ENCODE measurements at regions not wholly inside any gene's neighbourhood (a gene's known extent, or its start where the extent isn't known, plus 50 kb on each side); places are given as distances from the start of the nearest gene placed in this dataset.

DNA sequence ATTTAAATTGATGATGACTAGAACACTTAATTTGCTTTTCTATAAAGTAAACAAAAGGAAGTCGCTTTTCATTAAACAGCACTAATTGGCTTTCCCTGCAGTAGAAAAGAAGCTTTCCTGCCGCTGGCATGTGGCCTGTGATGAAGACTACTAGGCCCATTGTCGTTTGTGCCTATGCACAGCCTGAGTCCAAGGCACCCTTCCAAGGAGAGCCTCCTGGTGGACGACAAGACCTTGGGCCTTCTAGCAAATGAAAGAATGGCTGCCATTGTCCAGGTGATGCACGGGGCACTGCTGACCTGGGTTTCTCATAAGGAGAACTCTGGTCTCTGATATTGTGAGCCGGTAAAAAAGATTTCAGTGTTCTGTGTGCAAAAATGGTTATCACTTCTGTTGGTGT is 233.0 kb downstream of the COL4A1 start:
- TF ChIP-seq NFIC (IDR thresholded peaks at IDR 0.05; ENCODE audit: borderline replicate concordance) (no peak), CHD2 (IDR thresholded peaks at IDR 0.05; ENCODE audit: low read length, partially characterized antibody) (no peak), SMC3 (IDR thresholded peaks at IDR 0.05; ENCODE audit: low read depth, low read length) (no peak), MXI1 (IDR thresholded peaks at IDR 0.05; ENCODE audit: low read depth, low read length) (no peak)
- TF ChIP-seq, protein P1, sequence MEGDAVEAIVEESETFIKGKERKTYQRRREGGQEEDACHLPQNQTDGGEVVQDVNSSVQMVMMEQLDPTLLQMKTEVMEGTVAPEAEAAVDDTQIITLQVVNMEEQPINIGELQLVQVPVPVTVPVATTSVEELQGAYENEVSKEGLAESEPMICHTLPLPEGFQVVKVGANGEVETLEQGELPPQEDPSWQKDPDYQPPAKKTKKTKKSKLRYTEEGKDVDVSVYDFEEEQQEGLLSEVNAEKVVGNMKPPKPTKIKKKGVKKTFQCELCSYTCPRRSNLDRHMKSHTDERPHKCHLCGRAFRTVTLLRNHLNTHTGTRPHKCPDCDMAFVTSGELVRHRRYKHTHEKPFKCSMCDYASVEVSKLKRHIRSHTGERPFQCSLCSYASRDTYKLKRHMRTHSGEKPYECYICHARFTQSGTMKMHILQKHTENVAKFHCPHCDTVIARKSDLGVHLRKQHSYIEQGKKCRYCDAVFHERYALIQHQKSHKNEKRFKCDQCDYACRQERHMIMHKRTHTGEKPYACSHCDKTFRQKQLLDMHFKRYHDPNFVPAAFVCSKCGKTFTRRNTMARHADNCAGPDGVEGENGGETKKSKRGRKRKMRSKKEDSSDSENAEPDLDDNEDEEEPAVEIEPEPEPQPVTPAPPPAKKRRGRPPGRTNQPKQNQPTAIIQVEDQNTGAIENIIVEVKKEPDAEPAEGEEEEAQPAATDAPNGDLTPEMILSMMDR (IDR thresholded peaks at IDR 0.05): no peak
- TF ChIP-seq, protein P2, sequence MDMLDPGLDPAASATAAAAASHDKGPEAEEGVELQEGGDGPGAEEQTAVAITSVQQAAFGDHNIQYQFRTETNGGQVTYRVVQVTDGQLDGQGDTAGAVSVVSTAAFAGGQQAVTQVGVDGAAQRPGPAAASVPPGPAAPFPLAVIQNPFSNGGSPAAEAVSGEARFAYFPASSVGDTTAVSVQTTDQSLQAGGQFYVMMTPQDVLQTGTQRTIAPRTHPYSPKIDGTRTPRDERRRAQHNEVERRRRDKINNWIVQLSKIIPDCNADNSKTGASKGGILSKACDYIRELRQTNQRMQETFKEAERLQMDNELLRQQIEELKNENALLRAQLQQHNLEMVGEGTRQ (IDR thresholded peaks at IDR 0.05; ENCODE audit: borderline replicate concordance, low read depth, low read length): no peak
- Histone ChIP-seq H4K20me1 (ENCODE audit: insufficient read depth) (no peaks in the 10 kb centered on the region), H3K4me1 (ENCODE audit: control insufficient read depth in 1 of 2, insufficient read depth in 2 of 2, low read depth in 1 of 2, low read length in 1 of 2) (no peaks in the 10 kb centered on the region), H3K4me2 (no peak overlapping the region), H3K9ac (no peak overlapping the region), H3K79me2 (ENCODE audit: insufficient read depth) (no peaks in the 10 kb centered on the region), H2AFZ (ENCODE audit: low read depth) (no peak overlapping the region), H3F3A (replicated peaks; ENCODE audit: insufficient read depth) (no peaks in the 10 kb centered on the region), H3K27ac (ENCODE audit: low read depth in 2 of 2, low read length in 1 of 2) (no peak overlapping the region), H3K36me3 (replicated peaks in 1 of 2; ENCODE audit: control insufficient read depth in 1 of 2, insufficient read depth in 2 of 2, low read length in 1 of 2) (no peaks in the 10 kb centered on the region), H3K9me2 (no peaks in the 10 kb centered on the region), H3K9me3 (no peaks in the 10 kb centered on the region), H3K27me3 (ENCODE audit: insufficient read depth) (no peaks in the 10 kb centered on the region), H3K4me3 (ENCODE audit: low read depth in 2 of 2, low read length in 1 of 2) (no peak overlapping the region)
- DNase-seq: no peak
- ChIA-PET CTCF (interaction anchor here (0.9 kb wide), 1 partner anchor 204 kb away, joined by 3 read pairs; no protein-coding TSS in a partner anchor), POLR2A (interaction anchor here (0.6 kb wide), 1 partner anchor 1123 kb away, joined by 3 read pairs; no protein-coding TSS in a partner anchor)
- WGBS (ENCODE audit: low lambda C conversion rate): 76% methylated on average over 6 of the region's 6 CpGs

DNA sequence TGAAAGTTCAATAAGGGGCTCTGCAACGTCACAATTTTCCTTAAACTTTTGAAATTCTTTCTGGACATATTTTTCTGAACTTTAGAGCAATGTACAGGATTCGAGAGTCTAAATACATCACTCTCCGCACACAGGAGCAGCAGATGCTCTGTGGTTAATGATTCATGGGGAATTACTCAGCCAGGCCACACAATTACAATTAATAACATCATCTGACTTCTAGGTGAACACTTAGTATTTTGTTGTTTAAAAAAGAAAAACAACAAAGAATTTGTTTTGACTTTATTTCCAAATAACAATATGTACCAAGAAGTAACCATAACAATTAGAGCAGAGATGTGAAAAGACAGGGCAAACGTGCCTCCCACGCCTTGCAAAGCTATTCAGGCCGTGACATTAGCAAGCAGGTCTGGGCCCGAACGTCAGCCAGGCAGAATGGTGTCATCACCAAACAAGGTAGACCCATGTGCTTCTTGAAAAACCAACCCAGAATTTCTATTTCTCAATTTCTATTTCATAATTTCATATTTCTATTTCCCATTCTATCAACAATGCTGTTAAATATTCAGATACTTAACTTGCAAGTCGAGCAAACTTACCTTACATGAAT is 236.3 kb downstream of the COL4A1 start:
- Histone ChIP-seq H4K20me1 (ENCODE audit: insufficient read depth) (no peaks in the 10 kb centered on the region), H3F3A (replicated peaks; ENCODE audit: insufficient read depth) (no peaks in the 10 kb centered on the region), H3K4me3 (ENCODE audit: low read depth in 2 of 2, low read length in 1 of 2) (no peak overlapping the region), H3K79me2 (ENCODE audit: insufficient read depth) (no peaks in the 10 kb centered on the region), H3K27me3 (ENCODE audit: insufficient read depth) (no peaks in the 10 kb centered on the region), H3K9me3 (no peaks in the 10 kb centered on the region), H3K4me2 (no peak overlapping the region), H3K9me2 (no peaks in the 10 kb centered on the region), H3K9ac (no peak overlapping the region), H3K4me1 (ENCODE audit: control insufficient read depth in 1 of 2, insufficient read depth in 2 of 2, low read depth in 1 of 2, low read length in 1 of 2) (no peaks in the 10 kb centered on the region), H2AFZ (ENCODE audit: low read depth) (no peak overlapping the region), H3K36me3 (replicated peaks in 1 of 2; ENCODE audit: control insufficient read depth in 1 of 2, insufficient read depth in 2 of 2, low read length in 1 of 2) (no peaks in the 10 kb centered on the region), H3K27ac (ENCODE audit: low read depth in 2 of 2, low read length in 1 of 2) (no peak overlapping the region)
- POLR2A ChIA-PET: no interaction called here
- no peak for DNase-seq
- 66% methylated on average over 9 of the region's 9 CpGs for WGBS (ENCODE audit: low lambda C conversion rate)
- CTCF ChIA-PET: no interaction called here
- TF ChIP-seq, protein P3, sequence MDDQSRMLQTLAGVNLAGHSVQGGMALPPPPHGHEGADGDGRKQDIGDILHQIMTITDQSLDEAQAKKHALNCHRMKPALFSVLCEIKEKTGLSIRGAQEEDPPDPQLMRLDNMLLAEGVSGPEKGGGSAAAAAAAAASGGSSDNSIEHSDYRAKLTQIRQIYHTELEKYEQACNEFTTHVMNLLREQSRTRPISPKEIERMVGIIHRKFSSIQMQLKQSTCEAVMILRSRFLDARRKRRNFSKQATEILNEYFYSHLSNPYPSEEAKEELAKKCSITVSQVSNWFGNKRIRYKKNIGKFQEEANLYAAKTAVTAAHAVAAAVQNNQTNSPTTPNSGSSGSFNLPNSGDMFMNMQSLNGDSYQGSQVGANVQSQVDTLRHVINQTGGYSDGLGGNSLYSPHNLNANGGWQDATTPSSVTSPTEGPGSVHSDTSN (IDR thresholded peaks at IDR 0.05): peak; percentile 45
- TF ChIP-seq, protein P4, sequence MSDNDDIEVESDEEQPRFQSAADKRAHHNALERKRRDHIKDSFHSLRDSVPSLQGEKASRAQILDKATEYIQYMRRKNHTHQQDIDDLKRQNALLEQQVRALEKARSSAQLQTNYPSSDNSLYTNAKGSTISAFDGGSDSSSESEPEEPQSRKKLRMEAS (IDR thresholded peaks at IDR 0.05; ENCODE audit: low read depth): no peak
- TF ChIP-seq, protein P1 (IDR thresholded peaks at IDR 0.05): no peak
- TF ChIP-seq ELF1 (IDR thresholded peaks at IDR 0.05) (no peak), POLR2AphosphoS5 (IDR thresholded peaks at IDR 0.05; ENCODE audit: low read depth, low read length) (no peak), FOXJ3 (CRISPR knock-in tag; IDR thresholded peaks at IDR 0.05) (no peak), FOSL2 (IDR thresholded peaks at IDR 0.05; ENCODE audit: borderline replicate concordance, low read depth) (peak; percentile 76; the same call in 1 of the 2 replicates), TAF1 (IDR thresholded peaks at IDR 0.05; ENCODE audit: borderline replicate concordance, low read depth, low read length) (no peak), JUND (IDR thresholded peaks at IDR 0.05) (peak; percentile 48; the same call in 1 of the 2 replicates), NFIC (IDR thresholded peaks at IDR 0.05; ENCODE audit: borderline replicate concordance) (no peak)
- TF ChIP-seq, protein P2 (IDR thresholded peaks at IDR 0.05; ENCODE audit: borderline replicate concordance, low read depth, low read length): no peak
- TF ChIP-seq, protein P5, sequence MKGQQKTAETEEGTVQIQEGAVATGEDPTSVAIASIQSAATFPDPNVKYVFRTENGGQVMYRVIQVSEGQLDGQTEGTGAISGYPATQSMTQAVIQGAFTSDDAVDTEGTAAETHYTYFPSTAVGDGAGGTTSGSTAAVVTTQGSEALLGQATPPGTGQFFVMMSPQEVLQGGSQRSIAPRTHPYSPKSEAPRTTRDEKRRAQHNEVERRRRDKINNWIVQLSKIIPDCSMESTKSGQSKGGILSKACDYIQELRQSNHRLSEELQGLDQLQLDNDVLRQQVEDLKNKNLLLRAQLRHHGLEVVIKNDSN (IDR thresholded peaks at IDR 0.05; ENCODE audit: borderline replicate concordance, low read depth): no peak
- TF ChIP-seq, protein P6, sequence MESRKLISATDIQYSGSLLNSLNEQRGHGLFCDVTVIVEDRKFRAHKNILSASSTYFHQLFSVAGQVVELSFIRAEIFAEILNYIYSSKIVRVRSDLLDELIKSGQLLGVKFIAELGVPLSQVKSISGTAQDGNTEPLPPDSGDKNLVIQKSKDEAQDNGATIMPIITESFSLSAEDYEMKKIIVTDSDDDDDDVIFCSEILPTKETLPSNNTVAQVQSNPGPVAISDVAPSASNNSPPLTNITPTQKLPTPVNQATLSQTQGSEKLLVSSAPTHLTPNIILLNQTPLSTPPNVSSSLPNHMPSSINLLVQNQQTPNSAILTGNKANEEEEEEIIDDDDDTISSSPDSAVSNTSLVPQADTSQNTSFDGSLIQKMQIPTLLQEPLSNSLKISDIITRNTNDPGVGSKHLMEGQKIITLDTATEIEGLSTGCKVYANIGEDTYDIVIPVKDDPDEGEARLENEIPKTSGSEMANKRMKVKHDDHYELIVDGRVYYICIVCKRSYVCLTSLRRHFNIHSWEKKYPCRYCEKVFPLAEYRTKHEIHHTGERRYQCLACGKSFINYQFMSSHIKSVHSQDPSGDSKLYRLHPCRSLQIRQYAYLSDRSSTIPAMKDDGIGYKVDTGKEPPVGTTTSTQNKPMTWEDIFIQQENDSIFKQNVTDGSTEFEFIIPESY (IDR thresholded peaks at IDR 0.05; ENCODE audit: borderline replicate concordance, low read depth): no peak
